GM12892 (cell line): ENCODE measurements at regions not wholly inside any gene's neighbourhood (a gene's known extent, or its start where the extent isn't known, plus 50 kb on each side); places are given as distances from the start of the nearest gene placed in this dataset.

Experiments used
- POLR2A ChIP-seq: IDR thresholded peaks from 2 replicates; pipeline ENCODE4 v1.6.1; 2011; ENCODE audit warnings: low read depth, low read length, control low read depth
- POLR2AphosphoS5 ChIP-seq: IDR thresholded peaks from 2 replicates; pipeline ENCODE4 v1.6.1; 2011; ENCODE audit warnings: low read depth, low read length, control low read depth
- TAF1 ChIP-seq: IDR thresholded peaks from 2 replicates; pipeline ENCODE4 v1.6.1; 2011; ENCODE audit warnings: low read depth, mild to moderate bottlenecking, control low read depth, low read length, borderline replicate concordance

- no peak for TF ChIP-seq POLR2AphosphoS5
- no peak for TF ChIP-seq TAF1
- TF ChIP-seq POLR2A, result no peak
Observed at GRCh38 chr2:125512313-125512712, 1143.6 kb upstream of the GYPC start.
